Neural progenitor cell (in vitro differentiated cells): ENCODE measurements at regions not wholly inside any gene's neighbourhood (a gene's known extent, or its start where the extent isn't known, plus 50 kb on each side); places are given as distances from the start of the nearest gene placed in this dataset.

Experiments
- DNase-seq: peaks from one replicate; pipeline ENCODE4 v3.0.0-alpha.2; 2016; ENCODE audit warnings: low spot score
- H2AFZ ChIP-seq: fragments of 200-600 bp; sonication (generic); replicated peaks from 2 replicates; pipeline ENCODE4 v1.6.1; 2016; ENCODE audit warnings: antibody characterized with exemption
- H3F3A ChIP-seq: fragments of 200-600 bp; sonication (generic); 2 replicates; pipeline ENCODE4 v1.6.1; 2016; ENCODE audit warnings: antibody characterized with exemption, low read depth
- H3K27ac ChIP-seq: fragments of 200-600 bp; sonication (generic); 2 replicates; pipeline ENCODE4 v1.5.1; 2016; ENCODE audit warnings: mild to moderate bottlenecking
- H3K27me3 ChIP-seq: fragments of 200-600 bp; sonication (generic); 2 replicates; pipeline ENCODE4 v1.6.1; 2016; ENCODE audit warnings: mild to moderate bottlenecking, moderate library complexity
- H3K36me3 ChIP-seq: fragments of 200-600 bp; sonication (generic); 2 replicates; pipeline ENCODE4 v1.5.1; 2016
- H3K4me1 ChIP-seq: fragments of 200-600 bp; sonication (generic); 2 replicates; pipeline ENCODE4 v1.6.1; 2016; ENCODE audit warnings: mixed run types
- H3K4me2 ChIP-seq: fragments of 200-600 bp; sonication (generic); 2 replicates; pipeline ENCODE4 v1.6.1; 2016
- H3K4me3 ChIP-seq: fragments of 200-600 bp; sonication (generic); 2 replicates; pipeline ENCODE4 v1.5.1; 2016
- H3K79me2 ChIP-seq: fragments of 200-600 bp; sonication (generic); 2 replicates; pipeline ENCODE4 v1.6.1; 2016; ENCODE audit warnings: low read depth
- H3K9ac ChIP-seq: fragments of 200-600 bp; sonication (generic); 2 replicates; pipeline ENCODE4 v1.6.1; 2016
- H3K9me3 ChIP-seq: fragments of 200-600 bp; sonication (generic); 2 replicates; pipeline ENCODE4 v1.5.1; 2016; ENCODE audit warnings: low read depth
- H4K20me1 ChIP-seq: fragments of 200-600 bp; sonication (generic); 2 replicates; pipeline ENCODE4 v1.6.1; 2016; ENCODE audit warnings: low read depth
- H3K27ac Mint-ChIP-seq: 3 replicates; pipeline ENCODE4 v1.8.0; 2021; ENCODE audit warnings: mixed read lengths
- H3K27me3 Mint-ChIP-seq: 2 replicates; pipeline ENCODE4 v1.8.0; 2022; ENCODE audit warnings: low read depth, mild to moderate bottlenecking, inconsistent platforms, moderate library complexity, mixed read lengths; ENCODE audit not compliant: insufficient read depth
- H3K36me3 Mint-ChIP-seq: 3 replicates; pipeline ENCODE4 v1.8.0; 2021; ENCODE audit warnings: mixed read lengths
- H3K4me1 Mint-ChIP-seq: 3 replicates; pipeline ENCODE4 v1.8.0; 2021; ENCODE audit warnings: mixed read lengths
- H3K4me3 Mint-ChIP-seq: 3 replicates; pipeline ENCODE4 v1.8.0; 2021; ENCODE audit warnings: mild to moderate bottlenecking, moderate library complexity, mixed read lengths
- H3K9me3 Mint-ChIP-seq: 3 replicates; pipeline ENCODE4 v1.8.0; 2020; ENCODE audit warnings: mixed read lengths
- CTCF ChIP-seq: fragments of 200-600 bp; sonication (generic); IDR thresholded peaks from 2 replicates; pipeline ENCODE4 v1.5.1; 2017; ENCODE audit warnings: antibody characterized with exemption, mild to moderate bottlenecking
- EZH2 ChIP-seq: fragments of 200-600 bp; sonication (generic); IDR thresholded peaks from 2 replicates; pipeline ENCODE4 v1.6.1; 2017; ENCODE audit warnings: antibody characterized with exemption, mild to moderate bottlenecking, moderate library complexity
- EZH2phosphoT487 ChIP-seq: fragments of 200-600 bp; sonication (generic); IDR thresholded peaks from 2 replicates; pipeline ENCODE4 v1.6.1; 2017; ENCODE audit warnings: antibody characterized with exemption

GRCh38 chr15:79560384-79560783, 128.2 kb downstream of the MINAR1 start:
- Histone ChIP-seq H3K4me1 (no peaks in the 10 kb centered on the region), H3K27ac (no peak overlapping the region), H3K27me3 (no peaks in the 10 kb centered on the region), H3K36me3 (no peaks in the 10 kb centered on the region), H3K4me2 (no peak overlapping the region), H4K20me1 (no peaks in the 10 kb centered on the region), H3K9ac (no peak overlapping the region), H3K9me3 (no peaks in the 10 kb centered on the region), H3K4me3 (no peak overlapping the region), H3K79me2 (no peaks in the 10 kb centered on the region), H2AFZ (no peak overlapping the region), H3F3A (no peaks in the 10 kb centered on the region)
- Mint-ChIP-seq H3K27ac (no peak overlapping the region), H3K27me3 (peaks cover 7% of the 10 kb centered on the region), H3K36me3 (no peaks in the 10 kb centered on the region), H3K4me3 (no peak overlapping the region), H3K4me1 (no peaks in the 10 kb centered on the region), H3K9me3 (peaks cover 2% of the 10 kb centered on the region)
- DNase-seq, result no peak
- TF ChIP-seq EZH2phosphoT487 (no peak), EZH2 (no peak), CTCF (no peak)

- Histone ChIP-seq H3K4me1 (no peaks in the 10 kb centered on the region), H3K27ac (no peak overlapping the region), H3K9me3 (no peaks in the 10 kb centered on the region), H3K27me3 (no peaks in the 10 kb centered on the region), H3K4me2 (no peak overlapping the region), H3K9ac (no peak overlapping the region), H3K36me3 (no peaks in the 10 kb centered on the region), H3K4me3 (no peak overlapping the region), H2AFZ (peak overlapping the region; percentile 90), H3F3A (no peaks in the 10 kb centered on the region), H3K79me2 (no peaks in the 10 kb centered on the region), H4K20me1 (no peaks in the 10 kb centered on the region)
- Mint-ChIP-seq H3K9me3 (peaks cover 2% of the 10 kb centered on the region), H3K27ac (no peak overlapping the region), H3K4me3 (no peak overlapping the region), H3K4me1 (no peaks in the 10 kb centered on the region), H3K27me3 (peaks cover 7% of the 10 kb centered on the region), H3K36me3 (no peaks in the 10 kb centered on the region)
- TF ChIP-seq EZH2phosphoT487 (no peak), EZH2 (no peak), CTCF (no peak)
- no peak for DNase-seq
Observed at GRCh38 chr15:79561982-79562381, 129.8 kb downstream of the MINAR1 start.

- Mint-ChIP-seq H3K27ac (no peak overlapping the region), H3K36me3 (no peaks in the 10 kb centered on the region), H3K4me3 (no peak overlapping the region), H3K4me1 (no peaks in the 10 kb centered on the region), H3K9me3 (peaks cover 2% of the 10 kb centered on the region), H3K27me3 (peaks cover 7% of the 10 kb centered on the region)
- Histone ChIP-seq H3K36me3 (no peaks in the 10 kb centered on the region), H2AFZ (peak overlapping the region; percentile 90), H3F3A (no peaks in the 10 kb centered on the region), H3K4me3 (no peak overlapping the region), H3K4me2 (no peak overlapping the region), H3K4me1 (no peaks in the 10 kb centered on the region), H4K20me1 (no peaks in the 10 kb centered on the region), H3K27ac (no peak overlapping the region), H3K27me3 (no peaks in the 10 kb centered on the region), H3K9me3 (no peaks in the 10 kb centered on the region), H3K79me2 (no peaks in the 10 kb centered on the region), H3K9ac (no peak overlapping the region)
- TF ChIP-seq CTCF (no peak), EZH2phosphoT487 (no peak), EZH2 (no peak)
- DNase-seq, result no peak
Observed at GRCh38 chr15:79562403-79562815, 130.3 kb downstream of the MINAR1 start.

GRCh38 chr15:79562899-79563298, 130.8 kb downstream of the MINAR1 start:
- no peak overlapping the region for H3K4me3 Mint-ChIP-seq
- Histone ChIP-seq H3K4me1 (no peaks in the 10 kb centered on the region), H3K27ac (no peak overlapping the region), H3F3A (no peaks in the 10 kb centered on the region), H3K9ac (no peak overlapping the region), H4K20me1 (no peaks in the 10 kb centered on the region), H3K4me3 (no peak overlapping the region), H3K4me2 (no peak overlapping the region), H2AFZ (peak overlapping the region; percentile 90), H3K9me3 (no peaks in the 10 kb centered on the region), H3K36me3 (no peaks in the 10 kb centered on the region), H3K27me3 (no peaks in the 10 kb centered on the region), H3K79me2 (no peaks in the 10 kb centered on the region)
- no peak for DNase-seq
- peaks cover 5% of the 10 kb centered on the region for H3K9me3 Mint-ChIP-seq
- H3K27ac Mint-ChIP-seq, result no peak overlapping the region
- no peaks in the 10 kb centered on the region for H3K36me3 Mint-ChIP-seq
- H3K4me1 Mint-ChIP-seq, result no peaks in the 10 kb centered on the region
- H3K27me3 Mint-ChIP-seq, result peaks cover 7% of the 10 kb centered on the region
- TF ChIP-seq EZH2phosphoT487, result no peak
- no peak for TF ChIP-seq EZH2
- TF ChIP-seq CTCF, result no peak
